NCI-H2081 treated with DMSO at 0.1 percent for 48 hours (cell line): ENCODE measurements at regions not wholly inside any gene's neighbourhood (a gene's known extent, or its start where the extent isn't known, plus 50 kb on each side); places are given as distances from the start of the nearest gene placed in this dataset.
A peak's percentile ranks its signal among the peaks of the same experiment; 100 is the strongest.

ENCODE experiments used
- DNase-seq: peaks from one replicate; lab custom pipeline; 2025; lab: John Stamatoyannopoulos, UW

- no peak for DNase-seq
Measured at GRCh38 chr5:61738446-61738845, 406.4 kb downstream of the ZSWIM6 start.

DNA sequence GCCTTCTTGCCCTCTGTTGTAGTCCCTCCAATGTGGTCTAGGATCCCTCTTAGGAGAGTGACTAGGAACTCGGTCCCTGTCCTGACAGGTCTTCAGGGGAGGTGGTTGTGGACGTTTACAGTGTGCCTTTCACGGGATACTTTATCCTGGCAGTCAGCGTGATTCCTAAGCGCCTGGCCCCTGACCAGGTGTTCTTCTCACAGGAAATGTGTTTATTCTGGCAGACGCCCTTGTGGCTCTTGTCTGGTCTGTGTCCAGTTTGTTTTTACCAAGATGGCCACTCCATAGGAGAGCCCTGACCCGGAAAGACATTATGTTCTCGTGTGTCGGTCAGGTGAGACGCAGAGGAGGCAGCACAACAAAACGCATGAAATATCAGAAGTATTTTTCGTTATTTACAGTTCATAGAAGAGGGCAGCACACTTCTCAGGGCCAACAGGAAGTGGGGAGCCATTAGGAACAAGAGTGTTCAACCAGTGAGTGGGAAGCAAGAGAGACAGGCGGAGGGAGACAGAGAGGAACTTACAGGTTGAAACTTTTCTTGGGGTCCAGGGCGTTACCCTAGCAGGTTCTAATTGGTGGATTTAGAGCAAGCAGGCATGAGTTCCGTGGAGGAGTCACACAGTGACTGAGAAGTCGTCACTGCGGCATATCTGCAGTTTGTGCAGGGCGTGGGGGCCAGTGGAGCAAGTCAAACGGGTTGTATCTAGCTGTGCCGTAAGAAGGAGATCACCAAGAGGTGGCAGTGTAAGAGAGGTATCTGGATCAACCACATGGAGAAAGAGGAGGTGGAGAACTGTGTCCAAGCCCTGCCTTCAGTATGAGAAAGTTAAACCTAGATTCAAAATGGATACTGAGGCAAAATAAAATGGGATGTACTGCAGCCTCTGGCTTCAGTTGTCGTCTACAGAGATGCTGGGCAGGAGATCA lies 412.9 kb downstream of the ZSWIM6 start:
- DNase-seq: no peak

- no peak for DNase-seq
Measured at GRCh38 chr5:61746831-61747575, 414.9 kb downstream of the ZSWIM6 start.

DNA sequence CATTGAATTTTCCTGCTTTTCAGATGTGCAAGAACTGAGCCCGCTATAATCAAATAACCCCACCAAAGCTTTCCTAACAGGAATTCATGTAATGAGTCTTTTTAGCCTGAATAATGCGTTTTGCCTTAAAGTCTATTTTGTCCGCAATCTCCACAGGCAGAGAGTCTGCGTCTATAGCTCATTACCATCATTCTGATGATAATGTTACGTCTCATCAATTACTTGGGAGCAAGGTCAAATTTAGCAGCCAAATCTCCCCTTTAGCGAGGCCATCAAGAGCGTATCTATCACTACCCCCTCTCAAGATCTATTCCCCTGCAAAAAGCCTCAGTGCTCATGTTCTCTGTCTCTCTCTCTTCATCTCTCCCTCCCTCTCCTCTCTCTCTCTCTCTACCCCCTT lies 416.1 kb downstream of the ZSWIM6 start:
- no peak for DNase-seq

DNA sequence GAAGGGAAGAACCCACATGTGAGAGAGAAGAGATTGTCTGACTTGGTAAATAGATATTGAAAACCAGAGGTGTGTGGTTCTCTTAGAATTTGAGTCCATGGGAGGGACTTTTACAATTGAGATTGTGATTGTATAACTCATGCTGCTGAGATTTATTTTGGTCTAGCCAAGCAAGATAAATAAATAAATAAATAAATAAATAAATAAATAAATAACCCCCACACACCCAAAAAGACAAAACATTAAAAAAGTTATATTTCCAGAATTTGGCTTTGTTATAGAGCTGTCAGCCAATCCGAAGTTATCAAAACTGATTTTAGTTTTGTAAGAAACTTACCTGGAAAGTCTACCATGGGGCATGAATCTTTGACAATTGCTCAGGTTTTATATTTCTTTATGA lies 416.6 kb downstream of the ZSWIM6 start:
- no peak for DNase-seq

DNA sequence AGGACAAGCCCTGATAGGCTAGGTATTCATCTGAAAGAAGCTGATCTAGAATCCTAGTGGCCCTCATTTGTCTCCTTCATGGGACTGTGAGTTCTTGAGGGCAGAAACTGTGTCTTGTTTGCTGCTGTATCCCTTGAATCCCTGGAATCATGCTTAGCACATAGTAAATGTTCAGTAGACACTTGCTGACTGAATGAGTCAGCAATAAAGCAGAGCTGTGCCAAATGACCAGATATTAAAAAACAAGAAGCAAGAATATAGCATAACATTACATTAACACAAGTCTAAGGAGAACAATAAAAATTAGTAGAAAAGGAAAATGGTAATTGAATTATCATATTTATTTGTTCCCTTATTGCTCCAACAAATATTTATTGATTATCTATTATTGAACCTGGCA lies 420.5 kb downstream of the ZSWIM6 start:
- DNase-seq: no peak

DNA sequence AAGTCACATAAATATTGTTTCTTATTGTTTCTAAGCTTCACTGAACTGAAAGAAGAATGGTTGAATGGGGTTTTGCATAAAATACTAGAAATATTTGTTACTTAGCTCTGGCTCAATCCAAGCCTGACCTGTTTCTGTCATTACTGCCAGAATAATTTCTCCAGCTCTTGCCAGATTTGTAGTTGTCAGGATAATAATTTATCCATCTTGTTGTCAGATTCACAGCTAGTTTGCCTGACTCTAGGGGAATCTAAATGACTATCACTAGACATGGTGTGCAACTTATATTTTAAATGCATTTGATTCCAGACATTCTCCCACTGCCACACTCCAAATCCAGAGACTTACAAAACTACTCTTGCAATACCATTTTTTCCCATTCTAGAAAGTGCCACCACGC lies 422.7 kb downstream of the ZSWIM6 start:
- DNase-seq: no peak

DNA sequence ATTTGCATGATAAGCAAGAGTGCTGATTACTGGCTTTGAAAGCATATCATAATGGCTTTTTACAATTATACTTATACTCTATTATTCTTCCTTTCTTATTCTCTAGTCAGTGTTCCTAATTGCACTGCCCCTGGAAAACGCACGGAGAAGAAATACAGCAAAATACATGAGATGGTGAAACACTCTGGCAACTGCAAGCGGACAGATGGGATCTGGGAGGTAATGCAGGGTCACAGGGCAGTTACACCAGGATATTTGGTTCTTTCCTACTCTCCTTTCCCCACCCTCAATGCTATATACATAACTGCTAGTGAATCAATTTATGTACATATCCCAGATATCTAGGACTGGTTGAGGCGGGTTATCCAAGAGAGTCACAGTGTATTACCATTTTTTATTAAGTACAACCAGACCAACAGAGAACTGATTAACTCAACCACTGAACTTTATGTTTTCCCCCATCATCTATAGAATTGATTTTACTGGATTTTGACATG lies 423.7 kb downstream of the ZSWIM6 start:
- no peak for DNase-seq

DNA sequence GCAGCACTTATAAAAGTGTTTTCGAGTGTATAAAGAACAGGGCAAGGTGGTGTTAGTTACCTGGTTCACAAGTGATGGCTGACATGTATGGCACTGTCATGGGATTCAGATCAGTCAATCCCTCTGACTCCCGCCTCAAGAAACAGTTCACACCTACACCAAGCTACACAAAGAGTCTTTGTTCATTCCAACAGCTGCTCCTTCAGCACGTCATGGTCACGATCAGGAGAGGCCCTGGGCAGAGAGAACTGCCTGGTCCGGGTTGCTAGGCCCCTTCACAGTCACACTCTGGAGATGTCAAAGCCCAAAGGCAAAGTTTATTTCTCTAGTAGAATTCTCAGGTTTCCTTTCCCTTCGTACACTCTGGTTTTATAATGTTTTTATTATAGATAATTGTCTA lies 426.7 kb downstream of the ZSWIM6 start:
- DNase-seq: no peak

DNA sequence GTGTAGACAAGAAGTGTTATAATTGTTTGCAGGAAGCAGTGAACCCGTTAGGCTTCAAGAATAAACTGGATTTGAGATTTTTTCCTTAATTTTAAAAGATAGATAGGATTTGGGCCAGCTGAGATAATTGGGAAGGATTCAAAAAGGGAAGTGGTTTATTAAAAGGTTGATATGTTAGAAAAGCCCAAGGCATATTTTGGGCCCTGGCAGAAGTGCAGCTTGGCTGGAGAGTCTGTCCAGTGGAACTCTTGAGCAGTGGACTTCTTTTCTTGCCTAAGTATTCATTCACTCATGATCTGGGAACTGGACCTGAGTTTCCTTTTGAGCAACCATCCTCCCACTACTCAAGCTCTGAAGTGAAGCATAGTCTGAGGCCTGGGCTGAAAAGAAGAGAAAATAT lies 433.4 kb downstream of the ZSWIM6 start:
- no peak for DNase-seq

- no peak for DNase-seq
Measured at GRCh38 chr5:61766141-61766540, 434.1 kb downstream of the ZSWIM6 start.

DNA sequence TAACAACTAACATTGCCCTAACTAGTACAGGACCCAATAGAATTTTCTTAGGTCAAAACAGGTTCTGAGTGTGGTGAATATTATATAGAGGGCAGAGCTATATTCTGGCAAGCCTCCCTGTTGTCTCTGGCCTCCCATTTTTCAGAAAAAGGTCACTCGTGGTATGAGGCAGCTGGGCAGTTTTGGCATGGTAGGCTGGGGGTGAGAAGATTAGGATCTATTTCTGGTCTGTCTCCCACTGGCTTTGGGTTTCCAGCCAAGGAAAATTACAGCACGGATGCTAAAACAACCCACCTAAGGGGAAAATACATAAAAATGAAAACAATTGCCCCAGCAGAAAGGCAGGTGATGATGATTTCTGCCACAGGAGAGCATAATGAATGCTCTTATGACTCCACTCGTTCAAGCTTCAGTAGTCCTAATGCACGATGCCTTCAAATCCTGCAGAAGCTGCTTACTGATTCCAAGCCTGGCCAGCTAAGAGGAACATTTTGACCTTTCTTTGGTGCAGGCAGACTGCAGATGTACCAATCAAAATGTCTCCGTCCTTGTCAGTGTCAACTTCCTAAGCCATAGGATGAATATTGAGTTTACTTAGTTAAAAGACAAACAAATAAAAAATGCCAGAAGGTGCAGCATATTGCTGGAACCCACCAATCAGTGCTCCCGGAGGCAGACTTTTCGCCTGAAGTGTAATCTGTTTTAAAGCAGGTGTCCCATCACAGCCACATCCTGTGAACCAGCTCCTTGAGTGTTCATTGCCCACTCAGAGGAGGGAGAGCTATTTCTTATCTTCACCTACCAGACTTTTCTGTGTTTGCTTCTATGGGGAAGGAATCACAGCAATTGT lies 435.4 kb downstream of the ZSWIM6 start:
- peak; percentile 69 for DNase-seq

GRCh38 chr5:61768692-61769281 lies 436.7 kb downstream of the ZSWIM6 start:
- DNase-seq: no peak

GRCh38 chr5:61771062-61771461 lies 439.0 kb downstream of the ZSWIM6 start:
- DNase-seq: no peak

GRCh38 chr5:61771808-61772207 lies 439.8 kb downstream of the ZSWIM6 start:
- no peak for DNase-seq

GRCh38 chr5:61775901-61776300 lies 443.8 kb downstream of the ZSWIM6 start:
- DNase-seq: no peak

GRCh38 chr5:61777292-61777691 lies 445.2 kb downstream of the ZSWIM6 start:
- DNase-seq: no peak

GRCh38 chr5:61779743-61780142 lies 447.7 kb downstream of the ZSWIM6 start:
- DNase-seq: no peak

- DNase-seq: no peak
Measured at GRCh38 chr5:61783481-61783880, 451.4 kb downstream of the ZSWIM6 start.

- DNase-seq: no peak
Measured at GRCh38 chr5:61784341-61784740, 452.3 kb downstream of the ZSWIM6 start.

DNA sequence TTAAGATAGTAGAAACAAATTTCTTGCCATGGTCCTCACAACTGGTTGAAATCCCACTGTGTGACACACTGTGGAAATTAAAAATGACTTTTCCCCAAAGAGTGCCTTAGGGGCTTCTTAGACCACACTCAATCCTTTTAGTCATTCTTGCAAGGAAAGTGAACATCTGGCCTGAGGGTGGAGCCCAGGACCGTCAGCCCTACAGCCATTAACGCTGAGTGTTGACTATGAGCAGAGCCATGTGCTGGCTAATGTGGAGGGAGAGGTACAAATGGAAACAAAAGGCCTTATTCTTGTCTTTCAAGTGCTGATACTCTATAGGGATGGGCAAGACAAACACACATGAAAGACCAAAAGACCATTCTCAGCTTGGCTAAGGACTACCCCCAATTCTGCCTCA lies 456.5 kb downstream of the ZSWIM6 start:
- no peak for DNase-seq

DNA sequence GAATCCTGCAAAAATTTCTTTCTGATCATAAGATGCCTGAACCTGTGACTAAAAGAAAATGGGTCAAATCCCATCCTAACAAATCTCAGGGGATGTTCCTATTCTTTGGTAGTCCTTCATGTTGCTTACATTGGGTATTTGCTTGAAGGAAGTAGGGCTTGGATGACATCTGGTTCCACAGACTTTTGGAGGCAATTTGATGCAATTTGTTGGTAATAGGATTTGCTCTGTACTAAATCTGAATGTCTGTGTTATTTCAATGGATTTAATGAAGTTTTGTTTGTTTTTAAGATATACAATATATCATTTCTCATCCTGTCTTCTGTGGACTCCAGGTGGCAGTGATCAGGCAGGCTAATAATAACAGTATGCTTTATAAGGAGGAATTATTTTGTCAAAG lies 457.9 kb downstream of the ZSWIM6 start:
- no peak for DNase-seq
